NCI-H345 (cell line): ENCODE measurements at regions not wholly inside any gene's neighbourhood (a gene's known extent, or its start where the extent isn't known, plus 50 kb on each side); places are given as distances from the start of the nearest gene placed in this dataset.

Experiments used
- DNase-seq: peaks from one replicate; lab custom pipeline; 2025; lab: John Stamatoyannopoulos, UW

DNA sequence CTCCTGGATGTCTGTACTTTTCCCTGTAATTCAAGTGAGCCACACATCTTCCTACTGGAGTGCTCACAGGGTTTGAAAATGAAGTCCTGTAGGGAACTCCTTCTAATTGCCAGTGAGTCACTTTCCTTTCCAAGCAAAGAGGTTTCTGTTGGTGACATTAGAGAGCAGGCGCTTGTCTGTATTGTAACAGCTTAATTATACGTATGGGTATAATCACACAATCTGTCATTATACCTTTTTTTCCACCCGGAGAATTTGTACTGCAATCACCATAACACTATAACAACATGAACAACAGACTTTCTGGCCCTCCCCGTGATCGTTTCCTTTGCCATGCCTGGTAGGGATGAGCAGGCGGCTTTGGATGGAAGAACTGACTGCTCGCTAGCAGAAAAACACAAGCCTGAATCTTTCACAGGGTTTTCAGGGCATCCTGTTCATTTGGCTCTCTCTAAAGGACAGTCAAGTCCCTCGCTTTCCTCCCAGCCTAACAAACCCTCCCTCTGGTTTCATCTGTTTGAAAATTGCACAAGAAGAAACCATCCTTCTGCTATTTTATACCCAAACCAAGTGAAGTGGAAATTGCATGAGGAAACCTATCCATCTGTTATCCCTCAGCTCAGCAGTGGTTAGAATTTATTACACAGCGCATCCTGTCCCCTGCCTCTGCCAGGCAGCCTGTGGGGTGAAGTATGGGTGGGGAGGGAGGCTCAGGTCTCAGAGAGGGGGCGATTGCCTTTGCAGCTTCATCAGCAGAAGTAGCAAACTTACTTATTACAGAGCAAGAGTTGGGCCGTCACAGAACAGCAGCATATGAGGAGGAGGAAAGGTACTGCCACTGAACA, 307.0 kb upstream of the TLE4 start:
- peak; percentile 55 for DNase-seq

DNA sequence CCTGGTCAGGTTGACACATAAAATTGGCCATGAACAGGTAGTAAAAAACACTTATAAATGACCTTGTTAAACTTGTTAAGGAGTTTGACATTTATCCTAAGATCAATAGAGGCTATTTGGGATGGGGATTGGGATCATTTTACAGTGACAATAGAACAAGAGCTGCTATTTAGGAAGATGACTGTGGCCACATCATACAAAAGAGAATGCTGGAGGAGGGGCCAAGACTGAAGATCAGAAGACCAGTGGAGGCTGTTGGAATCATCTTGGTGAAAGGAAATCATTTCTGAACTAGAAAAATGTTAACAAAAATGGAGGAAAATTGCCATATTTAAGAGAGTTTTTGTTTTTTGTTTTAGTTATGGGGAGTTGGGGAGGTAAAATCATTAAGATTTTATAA, 304.8 kb upstream of the TLE4 start:
- no peak for DNase-seq

DNA sequence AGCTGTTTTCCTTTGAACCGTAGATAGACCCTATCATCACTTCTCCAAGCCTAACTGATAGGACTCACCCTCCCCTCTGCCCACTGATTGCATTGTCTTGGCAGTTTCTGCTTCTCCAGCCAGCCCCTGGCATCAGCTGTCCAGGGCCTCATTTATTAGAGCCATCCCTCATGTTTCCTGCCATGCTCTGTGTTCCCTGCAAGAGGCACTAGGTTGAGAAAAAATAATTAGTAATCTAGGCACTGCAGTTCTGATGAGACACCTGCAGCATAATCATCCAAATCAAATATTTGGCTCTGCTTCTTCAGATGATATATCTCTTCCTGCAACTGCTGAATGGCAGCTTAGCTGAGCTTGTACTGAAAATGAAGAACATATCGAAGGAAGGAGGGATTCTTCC, 303.0 kb upstream of the TLE4 start:
- no peak for DNase-seq

DNA sequence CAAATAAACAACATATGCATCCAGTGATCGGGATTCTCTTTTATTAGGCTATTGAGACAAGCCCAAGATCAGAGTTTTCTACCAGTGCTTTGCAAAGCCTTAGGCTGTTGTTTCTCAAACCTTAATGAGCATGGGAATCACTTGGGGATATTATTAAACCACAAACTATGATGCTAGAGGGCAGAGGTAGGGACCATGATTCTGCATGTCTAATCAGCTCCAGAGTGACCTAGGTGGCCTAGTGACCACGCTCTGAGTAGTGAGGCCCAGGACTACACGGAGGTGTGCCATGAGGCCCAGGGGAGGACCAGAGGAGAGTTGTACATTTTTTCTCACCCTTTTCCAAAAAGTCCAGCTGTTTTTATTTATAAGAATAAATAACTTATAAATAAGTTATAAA, 298.5 kb upstream of the TLE4 start:
- DNase-seq = no peak

DNA sequence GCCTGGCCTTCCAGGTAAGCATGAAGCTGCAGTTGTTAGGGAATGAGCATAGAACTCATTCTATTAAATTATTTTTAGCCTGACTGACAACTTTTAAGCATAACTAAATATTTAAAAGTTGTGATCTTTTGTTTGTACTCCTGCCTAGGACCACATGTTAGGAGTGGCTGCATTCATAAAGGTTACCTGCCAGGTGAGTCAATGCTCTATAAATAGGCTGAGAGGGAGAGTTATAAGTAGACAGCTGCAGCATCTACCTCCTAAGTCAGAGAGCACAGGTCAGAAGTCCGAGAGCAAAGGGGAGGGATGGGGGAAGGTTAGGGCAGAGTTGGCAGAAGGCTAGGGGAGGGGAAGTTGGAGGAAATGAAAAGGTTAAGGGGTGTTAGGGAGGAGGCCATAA, 292.4 kb upstream of the TLE4 start:
- no peak for DNase-seq

DNA sequence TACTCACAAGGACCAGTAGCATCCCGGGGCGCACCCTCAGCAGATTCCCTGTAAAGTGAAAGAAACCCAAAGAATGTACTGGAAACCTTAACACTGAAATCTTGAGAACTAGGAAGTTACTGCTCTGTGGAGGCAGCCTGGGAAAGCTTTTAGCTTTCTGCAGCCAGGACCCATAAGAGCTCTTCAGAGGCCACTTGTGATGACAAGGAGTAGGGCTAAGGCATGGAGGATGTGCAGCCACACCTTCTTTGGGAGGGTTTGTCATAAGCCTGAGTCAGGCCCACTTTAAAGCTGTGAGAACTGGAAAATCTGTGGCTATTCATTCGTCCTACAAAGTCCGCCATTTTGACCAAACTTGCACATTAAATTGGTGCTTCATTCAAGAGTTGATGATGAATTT, 291.1 kb upstream of the TLE4 start:
- DNase-seq = no peak

DNA sequence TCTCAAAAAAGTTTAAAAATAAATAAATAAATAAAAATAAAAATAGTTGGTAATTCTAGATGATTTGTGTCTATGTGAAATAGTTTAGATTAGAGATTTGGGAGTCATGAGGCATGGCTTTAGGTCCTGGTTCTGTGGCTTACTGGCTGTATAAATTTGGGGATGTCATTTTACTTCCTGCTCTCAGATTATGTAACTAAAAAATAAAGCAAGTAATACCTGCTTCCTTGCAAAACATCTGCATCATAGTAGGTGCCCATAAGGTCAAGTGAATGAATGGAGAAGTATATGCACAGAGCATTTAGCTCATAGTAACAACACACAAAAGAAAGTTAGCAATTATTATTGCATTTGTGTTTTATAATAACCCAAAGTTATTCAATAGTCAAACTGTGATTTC, 287.7 kb upstream of the TLE4 start:
- no peak for DNase-seq

DNA sequence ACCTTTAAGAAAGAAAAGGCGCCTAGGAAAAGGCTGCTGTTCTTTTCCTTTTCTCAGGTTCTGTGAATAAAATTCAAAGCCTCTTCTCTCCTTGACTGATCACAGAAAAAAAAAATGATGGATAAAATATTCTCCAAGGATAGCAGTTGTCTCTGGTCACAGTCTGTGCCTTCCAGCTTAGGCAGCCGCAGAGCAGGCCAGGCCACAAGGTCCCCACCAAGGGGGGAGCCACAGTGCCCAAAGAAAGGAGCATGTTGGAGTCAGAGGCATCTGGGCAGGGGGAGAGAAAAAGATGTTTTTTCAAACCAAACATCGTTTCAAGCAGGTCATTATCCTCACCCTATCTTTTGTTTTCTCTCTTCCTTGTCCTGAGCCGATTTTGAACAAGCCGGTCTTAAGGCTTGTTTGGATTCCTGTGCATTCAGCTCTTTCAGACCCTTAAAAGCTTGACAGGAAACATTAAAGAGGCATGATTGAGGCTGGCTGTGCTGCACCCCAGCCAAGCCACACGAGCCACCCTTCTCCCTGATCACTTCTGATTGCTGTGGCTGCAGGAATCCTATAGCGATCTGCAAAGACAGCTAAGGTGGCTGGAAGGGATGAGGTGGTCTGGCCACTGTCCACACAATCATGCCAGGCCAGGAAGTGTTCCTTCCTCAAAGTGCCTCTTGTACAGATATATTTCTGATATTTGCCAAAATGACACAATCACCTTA, 284.6 kb upstream of the TLE4 start:
- DNase-seq = no peak

DNA sequence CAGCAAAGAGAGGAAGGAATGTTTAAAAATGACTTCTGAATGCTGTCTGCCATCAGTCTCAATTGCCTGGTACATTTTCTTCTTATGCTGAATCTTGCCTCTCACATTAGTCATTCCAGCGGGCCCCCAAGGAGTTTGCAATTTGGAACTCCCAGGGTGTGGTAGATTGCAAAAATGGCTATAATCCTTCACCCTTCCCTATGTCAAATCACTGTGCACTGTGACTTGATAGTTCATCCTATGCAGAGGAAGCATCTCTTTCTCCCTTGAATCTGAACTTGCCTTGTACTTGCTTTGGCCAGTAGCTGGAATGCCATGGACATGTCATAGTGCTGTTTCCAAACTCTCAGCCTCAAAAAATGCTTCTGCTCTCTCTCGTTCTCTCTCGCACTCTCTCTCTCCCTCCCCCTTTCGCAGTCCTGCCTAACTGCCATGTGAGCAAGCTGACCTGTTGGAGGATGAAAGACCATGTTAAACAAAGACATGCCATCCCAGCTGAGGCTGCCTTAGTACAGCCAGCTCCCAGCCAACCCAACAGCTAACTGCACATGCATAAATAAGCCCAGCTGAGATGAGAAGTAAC, 284.0 kb upstream of the TLE4 start:
- DNase-seq = no peak

DNA sequence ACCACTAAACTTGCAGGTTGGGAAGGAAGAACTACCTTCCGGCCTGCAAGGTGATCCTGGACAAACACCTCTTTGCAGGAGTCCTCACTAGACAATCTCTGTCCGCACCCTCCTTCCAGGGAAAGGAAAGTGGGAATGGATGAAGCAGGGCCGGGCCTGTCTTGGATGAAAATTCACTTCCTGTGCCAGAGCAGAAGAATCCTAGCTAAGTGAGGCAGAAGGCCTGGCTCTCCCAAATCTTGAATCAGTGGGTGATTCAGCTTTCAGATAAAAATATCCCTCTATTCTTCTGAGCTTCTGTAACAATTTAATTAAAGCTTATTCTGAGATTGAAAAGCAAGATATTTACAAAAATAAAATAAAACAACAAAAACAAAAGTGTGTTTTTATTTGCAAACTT, 281.9 kb upstream of the TLE4 start:
- DNase-seq = no peak

DNA sequence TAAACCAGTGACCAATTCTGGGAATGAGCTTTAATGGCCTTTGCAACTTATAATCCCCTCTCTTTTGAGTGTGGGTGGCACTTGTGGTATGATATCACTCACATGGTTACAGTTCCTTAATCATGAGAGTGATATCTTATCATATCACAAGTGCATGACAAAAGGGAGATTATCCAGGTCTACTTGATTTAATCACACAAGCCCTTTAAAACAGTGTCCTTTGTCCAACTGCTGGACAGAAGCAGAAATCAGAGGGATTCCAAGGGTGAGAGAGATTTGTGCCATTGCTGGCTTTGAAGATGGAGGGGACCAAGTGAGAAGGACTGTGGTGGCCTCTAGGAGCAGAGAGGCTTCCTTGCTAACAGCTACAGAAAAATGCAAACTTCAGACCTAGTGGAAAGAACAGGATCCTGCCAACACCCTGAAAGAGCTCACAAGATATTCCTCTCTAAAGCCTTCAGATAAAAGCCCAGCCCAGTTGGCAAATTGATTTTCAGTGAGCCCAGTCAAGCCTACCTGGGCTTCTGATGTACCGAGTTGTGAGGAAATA, 279.0 kb upstream of the TLE4 start:
- DNase-seq = no peak

DNA sequence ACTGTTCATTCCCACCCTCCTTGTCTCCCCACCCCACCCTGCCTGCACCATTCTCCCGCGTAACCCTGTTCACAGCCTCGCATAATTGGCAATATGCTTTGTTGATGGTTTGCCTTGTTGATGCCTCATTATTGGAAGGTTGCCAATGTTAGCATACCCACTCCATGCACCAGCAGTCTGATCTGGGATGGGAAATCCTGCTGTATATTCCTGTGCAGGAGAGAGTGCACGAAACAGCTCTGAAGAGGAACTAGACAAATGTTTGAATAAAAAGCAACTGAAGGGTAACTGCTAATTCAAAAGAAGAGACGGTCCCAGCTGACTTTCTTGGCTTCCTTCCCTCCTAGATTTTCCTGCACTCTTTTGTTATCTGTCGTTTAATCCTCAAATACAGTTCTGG, 271.7 kb upstream of the TLE4 start:
- peak; percentile 97 for DNase-seq

DNA sequence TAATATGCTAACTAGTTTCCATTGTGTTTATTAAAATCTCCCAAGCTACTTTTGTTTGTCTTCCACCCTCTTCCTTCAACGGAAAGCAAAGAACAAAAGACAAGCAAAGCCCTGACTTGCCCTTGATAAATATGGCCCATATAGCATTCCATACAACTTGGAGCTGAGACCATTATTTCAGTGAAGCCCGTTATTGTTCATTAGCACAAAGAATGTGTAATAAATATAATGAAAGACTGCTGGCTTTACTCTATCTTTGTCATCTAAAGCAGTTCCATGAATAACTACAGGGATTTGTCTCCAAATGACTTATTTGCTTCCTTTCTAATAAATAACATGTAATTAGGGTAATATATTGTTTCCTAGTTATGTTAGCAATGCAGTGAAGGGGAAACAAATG, 270.7 kb upstream of the TLE4 start:
- no peak for DNase-seq

DNA sequence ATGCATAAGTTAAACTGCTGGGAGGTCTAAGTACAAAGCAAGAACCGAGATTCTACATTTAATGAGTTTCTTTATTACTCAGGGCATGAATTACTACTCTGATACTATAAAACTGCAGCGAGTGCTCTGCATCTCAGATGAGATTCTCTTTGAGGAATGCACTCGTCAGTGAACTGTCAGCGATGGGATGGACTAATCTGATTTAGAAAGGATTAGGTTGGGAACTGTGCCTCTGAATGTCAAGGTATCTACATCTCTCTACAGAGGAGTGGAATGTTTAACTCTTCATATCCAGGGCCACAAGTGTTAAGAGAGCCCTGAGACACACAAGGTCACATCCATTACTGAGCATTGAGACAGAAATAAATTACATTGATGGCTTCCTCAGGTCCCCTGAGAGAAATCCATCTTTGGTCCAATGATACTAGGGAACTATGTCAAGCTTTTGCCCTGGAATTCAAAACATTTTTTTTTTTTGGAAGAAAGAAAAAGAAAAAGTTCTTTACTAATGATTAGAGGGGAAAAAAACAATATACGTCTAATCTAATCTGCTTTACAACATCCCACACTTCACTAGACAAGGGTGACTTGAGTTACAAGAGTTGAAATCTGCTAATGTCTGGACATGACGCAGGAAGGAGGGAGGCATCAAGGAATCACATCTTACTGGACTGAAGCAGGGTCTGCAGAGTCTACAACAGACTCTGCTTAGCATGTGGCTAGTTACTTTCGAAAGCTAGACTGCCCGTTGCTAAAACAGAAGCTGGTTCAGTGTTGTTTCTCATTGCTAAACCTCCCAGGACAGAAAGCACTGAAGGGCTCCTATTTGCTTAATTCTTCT, 270.0 kb upstream of the TLE4 start:
- DNase-seq = no peak

DNA sequence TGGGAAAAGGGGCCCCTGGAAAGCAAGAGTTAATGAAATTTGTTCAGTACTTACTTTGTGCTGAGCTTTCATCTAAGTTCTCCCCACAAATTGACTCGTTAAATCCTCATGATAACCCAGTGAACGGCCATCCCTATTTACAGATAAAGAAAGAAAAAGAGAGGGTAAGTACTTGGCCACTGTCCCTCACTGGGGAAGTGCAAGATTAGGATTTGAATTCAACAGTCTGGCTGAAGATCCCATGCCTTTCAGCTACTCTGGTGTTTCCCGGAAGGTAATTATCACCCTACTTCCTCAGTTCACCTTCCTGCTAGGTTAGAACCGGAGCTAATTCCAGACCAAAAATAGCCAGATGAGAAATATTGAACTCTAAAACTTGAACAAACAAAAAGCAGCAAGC, 269.2 kb upstream of the TLE4 start:
- DNase-seq = no peak

DNA sequence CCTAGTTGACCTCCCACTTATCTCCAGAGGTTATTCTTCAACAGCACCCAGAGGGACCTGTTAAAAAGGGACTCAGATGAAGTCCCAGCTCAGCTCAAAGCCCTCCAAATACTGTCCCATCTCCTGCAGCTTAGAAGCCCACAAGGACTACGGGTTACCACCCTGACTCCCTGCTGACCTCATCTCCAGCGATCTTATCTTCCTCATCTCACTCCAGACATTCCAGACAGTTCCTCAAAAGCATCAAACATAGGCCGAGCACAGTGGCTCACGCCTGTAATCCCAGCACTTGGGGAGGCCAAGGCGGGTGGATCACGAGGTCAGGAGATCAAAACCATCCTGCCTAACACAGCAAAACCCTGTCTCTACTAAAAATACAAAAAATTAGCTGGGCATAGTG, 263.8 kb upstream of the TLE4 start:
- no peak for DNase-seq

DNA sequence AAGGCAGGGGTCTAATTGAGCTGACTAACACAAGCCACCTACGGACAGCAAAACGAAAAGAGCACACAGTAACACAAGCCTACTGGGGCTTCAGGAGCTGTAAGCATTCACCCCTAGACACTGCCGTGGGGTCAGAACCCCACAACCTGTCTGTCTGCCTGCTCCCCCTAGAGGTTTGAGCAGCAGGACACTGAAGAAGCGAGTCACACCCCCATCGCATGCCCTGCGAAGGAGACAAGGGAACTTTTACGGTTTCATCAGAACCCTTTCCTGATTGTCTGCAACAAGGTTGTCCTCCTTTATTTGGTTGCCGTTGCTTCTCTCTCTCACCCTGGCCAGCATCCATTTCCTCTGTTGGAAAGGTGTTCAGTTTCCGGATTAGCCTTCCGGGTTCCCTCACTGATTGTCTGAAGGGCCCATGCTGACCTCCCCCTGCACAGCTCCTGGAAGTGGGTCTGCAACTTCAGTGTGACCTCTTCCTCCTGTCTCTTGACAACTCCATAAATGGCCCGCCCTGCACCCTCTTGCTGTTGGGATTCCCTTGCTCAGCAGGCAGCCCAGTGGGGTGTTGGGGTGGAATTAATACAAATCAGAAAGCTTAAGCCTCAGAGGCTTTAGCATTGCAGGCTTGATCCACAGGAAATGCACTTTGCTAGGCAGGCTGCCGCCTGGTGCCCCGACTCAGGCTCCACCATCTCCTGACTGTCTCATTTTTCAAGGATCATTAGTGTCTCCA, 258.9 kb upstream of the TLE4 start:
- DNase-seq = no peak

DNA sequence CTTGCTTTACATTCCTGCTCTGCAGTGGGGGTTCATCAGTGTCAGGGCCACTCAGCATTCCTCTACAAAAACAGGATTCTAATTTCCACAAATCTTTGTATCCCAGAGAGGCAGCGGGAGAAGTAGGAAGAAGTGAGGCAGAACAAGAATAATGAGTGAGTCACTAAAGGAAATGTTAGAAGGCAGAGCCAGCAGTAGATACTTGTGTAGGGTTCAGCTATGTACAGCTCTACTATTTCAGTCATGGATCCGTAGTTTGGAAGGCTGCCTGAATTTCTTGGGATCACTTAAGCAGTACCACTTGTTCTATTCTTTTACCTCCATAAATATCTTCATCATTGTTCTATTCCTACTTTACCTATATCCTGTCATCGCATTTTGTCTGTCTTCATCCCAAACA, 246.3 kb upstream of the TLE4 start:
- DNase-seq = no peak

DNA sequence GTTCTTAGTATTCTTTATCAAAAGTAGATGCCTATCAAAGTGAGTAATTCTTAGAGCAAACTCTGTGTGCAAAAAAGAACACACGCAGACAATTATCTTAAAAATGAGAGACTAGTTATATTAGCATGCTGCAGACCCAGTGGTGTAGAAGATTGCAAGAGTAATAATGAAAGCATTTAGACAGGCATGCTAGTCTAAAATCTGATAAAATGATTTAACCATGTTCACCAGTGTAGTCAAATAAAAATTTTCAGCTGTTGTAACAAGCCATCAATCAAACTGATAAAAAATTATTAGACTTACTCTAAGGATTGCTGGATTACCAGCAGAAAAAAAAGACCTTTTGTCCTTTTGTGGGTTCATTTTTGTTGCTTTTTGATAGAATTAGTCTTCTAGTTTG, 241.9 kb upstream of the TLE4 start:
- no peak for DNase-seq

DNA sequence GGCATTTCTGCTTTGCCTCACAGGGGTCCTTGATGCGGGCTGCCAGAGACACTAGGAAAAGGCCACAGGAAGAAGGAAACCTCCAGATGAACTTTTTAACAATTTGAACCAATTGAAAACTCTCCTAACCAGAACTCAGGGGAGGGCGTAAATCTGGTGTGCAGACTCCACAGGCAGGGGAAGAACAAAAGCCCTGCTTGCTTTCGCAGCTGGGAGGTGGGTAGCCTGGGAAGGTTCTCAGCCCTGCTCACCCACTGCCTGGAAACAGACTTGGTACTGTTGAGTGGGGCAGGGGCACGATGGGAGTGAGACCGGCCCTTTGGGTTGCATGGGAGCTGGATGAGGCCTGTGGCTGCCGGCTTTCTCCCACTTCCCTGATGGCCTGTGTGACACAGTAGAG, 237.8 kb upstream of the TLE4 start:
- DNase-seq = no peak

DNA sequence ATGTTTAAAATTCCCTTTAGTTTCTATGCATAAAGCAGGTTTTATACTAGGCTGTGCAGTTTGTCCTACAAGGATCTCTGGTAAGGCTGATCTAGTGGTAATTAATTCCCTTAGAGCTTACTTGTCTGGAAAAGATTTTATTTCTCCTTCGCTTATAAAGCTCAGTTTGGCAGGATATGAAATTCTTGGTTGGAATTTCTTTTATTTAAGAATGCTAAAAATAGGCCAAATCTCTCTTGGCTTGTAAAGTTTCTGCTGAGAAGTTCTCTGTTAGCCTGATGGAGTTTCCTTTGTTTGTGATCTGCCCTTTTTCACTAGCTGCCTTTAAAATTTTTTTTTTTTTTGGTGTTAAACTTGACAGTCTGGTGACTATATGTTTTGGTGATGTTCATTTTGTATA, 237.1 kb upstream of the TLE4 start:
- no peak for DNase-seq

DNA sequence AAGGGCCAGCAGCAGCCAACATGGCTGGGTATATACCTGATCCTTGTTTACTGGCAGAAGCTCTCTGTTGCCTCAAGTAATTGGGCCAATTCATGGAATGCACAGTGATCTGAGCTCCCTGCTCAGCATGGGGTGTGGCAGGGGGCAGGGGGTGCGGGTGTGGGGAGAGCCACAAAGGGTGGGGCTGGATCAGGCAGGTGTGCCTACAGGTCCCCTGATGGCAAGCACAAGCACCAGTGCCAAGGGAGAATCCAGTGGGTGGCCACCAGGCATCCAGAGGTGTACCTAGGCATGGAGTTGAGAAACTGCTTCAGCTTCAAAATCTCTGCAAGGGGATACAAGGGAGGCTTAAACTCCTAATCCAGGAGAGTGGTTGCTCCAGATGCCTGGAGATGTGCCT, 235.8 kb upstream of the TLE4 start:
- no peak for DNase-seq
